Loucy (cell line): ENCODE measurements at regions not wholly inside any gene's neighbourhood (a gene's known extent, or its start where the extent isn't known, plus 50 kb on each side); places are given as distances from the start of the nearest gene placed in this dataset.

Experiments
- CTCF ChIP-seq: fragments of 200-600 bp; sonication (generic); conservative IDR thresholded peaks from 2 replicates; pipeline ENCODE4 v1.5.1; 2014; ENCODE audit warnings: mild to moderate bottlenecking, antibody characterized with exemption, low read length
- EZH2phosphoT487 ChIP-seq: fragments of 200-600 bp; IDR thresholded peaks from 2 replicates; pipeline ENCODE4 v1.6.1; 2018; ENCODE audit warnings: antibody characterized with exemption, mild to moderate bottlenecking, moderate library complexity, borderline replicate concordance

- TF ChIP-seq CTCF (no peak), EZH2phosphoT487 (no peak)
These were observed 407.8 kb downstream of the TUSC7 start for GRCh38 chr3:117117188-117117936.
